ENCODE measurements at regions not wholly inside any gene's neighbourhood (a gene's known extent, or its start where the extent isn't known, plus 50 kb on each side); places are given as distances from the start of the nearest gene placed in this dataset.

DNA sequence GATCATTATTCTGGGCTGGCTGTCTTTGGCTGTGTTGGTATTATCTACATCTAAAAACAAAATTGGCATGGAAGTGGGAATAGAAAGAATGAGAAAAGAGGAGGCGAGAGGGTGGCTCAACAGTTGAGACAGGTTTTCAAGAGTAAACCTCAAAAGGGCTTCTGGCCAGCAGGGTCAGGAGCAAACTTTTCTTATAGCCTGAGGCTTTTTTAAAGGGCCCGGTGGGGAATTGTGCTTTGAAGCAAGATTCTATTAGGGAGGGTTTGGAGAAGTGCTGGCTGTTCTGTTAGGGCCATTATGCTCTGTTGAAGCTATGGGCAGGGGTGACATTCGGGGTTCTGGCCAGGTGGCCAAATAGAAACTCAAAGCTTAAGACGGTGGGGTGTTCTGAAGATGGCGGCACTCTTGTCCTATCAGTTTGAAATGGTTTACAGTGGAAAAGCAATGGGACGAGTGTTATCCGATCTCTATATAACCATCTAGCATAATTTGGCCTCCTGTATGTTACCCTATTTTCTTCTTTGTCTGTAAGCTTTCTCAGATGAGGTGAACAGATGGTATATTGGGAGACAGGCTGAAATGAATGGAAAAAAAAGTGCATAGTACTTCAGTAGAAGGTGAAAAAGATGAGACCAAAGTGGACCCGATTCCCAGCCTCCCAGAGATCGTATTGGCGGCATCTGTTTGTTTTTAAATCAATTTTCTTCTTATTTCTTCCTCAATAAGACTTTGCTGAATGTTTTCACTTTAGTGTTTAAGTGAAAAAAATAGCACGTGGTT lies 132.1 kb upstream of the CNR1 start:
- Mint-ChIP-seq H3K27me3 (peaks cover 0 to 13% (median 9%) of the 10 kb centered on the region in 5 donors), H3K9me3 (peaks cover 0 to 7% (median 0%) of the 10 kb centered on the region in 11 donors), H3K36me3 (no peaks in the 10 kb centered on the region), H3K4me3 (no peak overlapping the region), H3K27ac (no peak overlapping the region), H3K4me1 (no peaks in the 10 kb centered on the region)
- H3K4me1 ChIP-seq (ENCODE audit: control insufficient read depth in 2 of 2, insufficient read depth in 2 of 2, low read length in 2 of 2) = no peaks in the 10 kb centered on the region
- ChIA-PET POLR2A (no interaction called here), CTCF (no interaction called here)
- H3K36me3 ChIP-seq (ENCODE audit: control insufficient read depth in 2 of 3, insufficient read depth in 3 of 3, low read length in 3 of 3) = no peaks in the 10 kb centered on the region
- H3K27ac ChIP-seq (ENCODE audit: low read depth, low read length) = no peak overlapping the region
- H3K4me3 ChIP-seq (ENCODE audit: low read length) = no peak overlapping the region
- no peak for ATAC-seq
- no peaks in the 10 kb centered on the region for H3K9me3 ChIP-seq (ENCODE audit: control insufficient read depth in 2 of 3, low read length in 3 of 3)
- no peak for DNase-seq
- intact Hi-C loops (cut with micrococcal nuclease) = no loop called here
- H3K27me3 ChIP-seq (ENCODE audit: control insufficient read depth in 2 of 2, insufficient read depth in 2 of 2, low read length in 2 of 2) = no peaks in the 10 kb centered on the region

DNA sequence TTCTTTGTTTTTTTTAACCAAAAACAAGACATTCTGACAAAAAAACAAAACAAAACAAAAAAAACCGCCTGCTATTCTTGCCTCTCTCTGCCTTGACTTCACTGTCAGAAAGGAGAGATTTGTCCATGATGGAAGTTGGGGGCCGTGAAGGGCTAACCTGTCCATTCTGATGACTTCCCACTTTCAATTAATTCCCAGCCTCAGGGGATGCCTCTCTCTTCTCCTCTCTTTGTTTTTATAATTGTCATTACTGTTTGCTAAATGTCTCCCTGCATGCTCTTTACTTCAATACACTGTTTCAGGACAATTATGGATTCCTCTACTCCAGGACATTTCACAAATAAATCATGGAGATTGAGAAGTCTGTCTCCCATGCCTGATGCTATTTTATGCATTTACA lies 130.5 kb upstream of the CNR1 start:
- ChIA-PET CTCF (no interaction called here), POLR2A (no interaction called here)
- Histone ChIP-seq H3K4me1 (ENCODE audit: control insufficient read depth in 2 of 2, insufficient read depth in 2 of 2, low read length in 2 of 2) (no peaks in the 10 kb centered on the region), H3K27ac (ENCODE audit: low read depth, low read length) (no peak overlapping the region), H3K9me3 (ENCODE audit: control insufficient read depth in 2 of 3, low read length in 3 of 3) (no peaks in the 10 kb centered on the region), H3K36me3 (ENCODE audit: control insufficient read depth in 2 of 3, insufficient read depth in 3 of 3, low read length in 3 of 3) (no peaks in the 10 kb centered on the region), H3K27me3 (ENCODE audit: control insufficient read depth in 2 of 2, insufficient read depth in 2 of 2, low read length in 2 of 2) (no peaks in the 10 kb centered on the region), H3K4me3 (ENCODE audit: low read length) (no peak overlapping the region)
- ATAC-seq (no peak), DNase-seq (no peak)
- no peak overlapping the region for H3K4me3 Mint-ChIP-seq
- peaks cover 0 to 14% (median 0%) of the 10 kb centered on the region in 11 donors for H3K9me3 Mint-ChIP-seq
- H3K4me1 Mint-ChIP-seq = no peaks in the 10 kb centered on the region
- intact Hi-C loops (cut with micrococcal nuclease) = no loop called here
- no peaks in the 10 kb centered on the region for H3K36me3 Mint-ChIP-seq
- H3K27me3 Mint-ChIP-seq = peaks cover 0 to 13% (median 8%) of the 10 kb centered on the region in 5 donors
- no peak overlapping the region for H3K27ac Mint-ChIP-seq

DNA sequence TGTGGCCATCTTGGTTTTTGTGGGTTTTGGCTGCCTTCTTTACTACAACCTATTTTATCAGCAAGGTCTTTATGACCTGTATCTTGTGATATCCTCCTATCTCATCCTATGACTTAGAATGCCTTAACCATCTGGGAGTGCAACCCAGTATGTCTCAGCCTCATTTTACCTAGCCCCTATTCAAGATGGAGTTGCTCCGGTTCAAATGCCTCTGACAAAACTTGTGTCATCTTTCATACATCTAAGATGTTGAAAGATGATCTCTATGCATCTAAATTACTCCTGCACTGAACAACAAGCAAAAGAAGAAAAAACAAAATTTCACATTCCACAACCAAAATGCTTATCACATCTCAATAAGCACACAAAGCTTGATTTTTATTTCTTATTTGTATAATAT lies 129.5 kb upstream of the CNR1 start:
- no peak overlapping the region for H3K4me3 Mint-ChIP-seq
- Histone ChIP-seq H3K27me3 (ENCODE audit: control insufficient read depth in 2 of 2, insufficient read depth in 2 of 2, low read length in 2 of 2) (no peaks in the 10 kb centered on the region), H3K4me3 (ENCODE audit: low read length) (no peak overlapping the region), H3K4me1 (ENCODE audit: control insufficient read depth in 2 of 2, insufficient read depth in 2 of 2, low read length in 2 of 2) (no peaks in the 10 kb centered on the region), H3K36me3 (ENCODE audit: control insufficient read depth in 2 of 3, insufficient read depth in 3 of 3, low read length in 3 of 3) (no peaks in the 10 kb centered on the region), H3K9me3 (ENCODE audit: control insufficient read depth in 2 of 3, low read length in 3 of 3) (no peaks in the 10 kb centered on the region), H3K27ac (ENCODE audit: low read depth, low read length) (no peak overlapping the region)
- intact Hi-C loops (cut with micrococcal nuclease) = no loop called here
- no peak for DNase-seq
- H3K27me3 Mint-ChIP-seq = peaks cover 0 to 12% (median 8%) of the 10 kb centered on the region in 5 donors
- no peaks in the 10 kb centered on the region for H3K4me1 Mint-ChIP-seq
- peaks cover 0 to 23% (median 0%) of the 10 kb centered on the region in 11 donors for H3K9me3 Mint-ChIP-seq
- H3K27ac Mint-ChIP-seq = no peak overlapping the region
- ChIA-PET CTCF (no interaction called here), POLR2A (no interaction called here)
- H3K36me3 Mint-ChIP-seq = no peaks in the 10 kb centered on the region
- no peak for ATAC-seq

- Histone ChIP-seq H3K27ac (ENCODE audit: low read depth, low read length) (no peak overlapping the region), H3K27me3 (ENCODE audit: control insufficient read depth in 2 of 2, insufficient read depth in 2 of 2, low read length in 2 of 2) (no peaks in the 10 kb centered on the region), H3K36me3 (ENCODE audit: control insufficient read depth in 2 of 3, insufficient read depth in 3 of 3, low read length in 3 of 3) (no peaks in the 10 kb centered on the region), H3K4me3 (ENCODE audit: low read length) (no peak overlapping the region), H3K4me1 (ENCODE audit: control insufficient read depth in 2 of 2, insufficient read depth in 2 of 2, low read length in 2 of 2) (no peaks in the 10 kb centered on the region), H3K9me3 (ENCODE audit: control insufficient read depth in 2 of 3, low read length in 3 of 3) (no peaks in the 10 kb centered on the region)
- no peak for ATAC-seq
- DNase-seq = no peak
- CTCF ChIA-PET = no interaction called here
- Mint-ChIP-seq H3K36me3 (no peaks in the 10 kb centered on the region), H3K27ac (no peak overlapping the region), H3K4me1 (no peaks in the 10 kb centered on the region), H3K4me3 (no peak overlapping the region), H3K27me3 (peaks cover 0 to 16% (median 8%) of the 10 kb centered on the region in 5 donors), H3K9me3 (peaks cover 0 to 29% (median 0%) of the 10 kb centered on the region in 11 donors)
- intact Hi-C loops (cut with micrococcal nuclease) = no loop called here
- POLR2A ChIA-PET = no interaction called here
Observed at GRCh38 chr6:88294702-88295101, 128.6 kb upstream of the CNR1 start.

GRCh38 chr6:88290411-88290810 lies 124.3 kb upstream of the CNR1 start:
- H3K9me3 Mint-ChIP-seq = peaks cover 6 to 35% (median 12%) of the 10 kb centered on the region in 11 donors
- DNase-seq (no peak), ATAC-seq (peak; percentile 37)
- H3K4me3 ChIP-seq (ENCODE audit: low read length) = no peak overlapping the region
- no peaks in the 10 kb centered on the region for H3K4me1 Mint-ChIP-seq
- POLR2A ChIA-PET = no interaction called here
- no peak overlapping the region for H3K4me3 Mint-ChIP-seq
- peaks cover 0 to 5% (median 0%) of the 10 kb centered on the region in 3 experiments for H3K9me3 ChIP-seq (ENCODE audit: control insufficient read depth in 2 of 3, low read length in 3 of 3)
- H3K27me3 Mint-ChIP-seq = peaks cover 0 to 16% (median 11%) of the 10 kb centered on the region in 5 donors
- intact Hi-C loops (cut with micrococcal nuclease) = no loop called here
- peaks cover 0 to 5% (median 4%) of the 10 kb centered on the region in 5 donors for H3K36me3 Mint-ChIP-seq
- no peak overlapping the region for H3K27ac Mint-ChIP-seq
- H3K36me3 ChIP-seq (ENCODE audit: control insufficient read depth in 2 of 3, insufficient read depth in 3 of 3, low read length in 3 of 3) = no peaks in the 10 kb centered on the region
- CTCF ChIA-PET = no interaction called here
- no peaks in the 10 kb centered on the region for H3K4me1 ChIP-seq (ENCODE audit: control insufficient read depth in 2 of 2, insufficient read depth in 2 of 2, low read length in 2 of 2)
- H3K27ac ChIP-seq (ENCODE audit: low read depth, low read length) = no peak overlapping the region
- H3K27me3 ChIP-seq (ENCODE audit: control insufficient read depth in 2 of 2, insufficient read depth in 2 of 2, low read length in 2 of 2) = no peaks in the 10 kb centered on the region

- no peak overlapping the region for H3K4me3 ChIP-seq (ENCODE audit: low read length)
- no peaks in the 10 kb centered on the region for H3K27me3 ChIP-seq (ENCODE audit: control insufficient read depth in 2 of 2, insufficient read depth in 2 of 2, low read length in 2 of 2)
- ChIA-PET POLR2A (no interaction called here), CTCF (interaction anchor here (0.5 kb wide), 1 partner anchor 582 kb away, joined by 3 read pairs; no protein-coding TSS in a partner anchor)
- no peaks in the 10 kb centered on the region for H3K4me1 ChIP-seq (ENCODE audit: control insufficient read depth in 2 of 2, insufficient read depth in 2 of 2, low read length in 2 of 2)
- H3K4me1 Mint-ChIP-seq = no peaks in the 10 kb centered on the region
- no peak overlapping the region for H3K27ac ChIP-seq (ENCODE audit: low read depth, low read length)
- no peaks in the 10 kb centered on the region for H3K36me3 ChIP-seq (ENCODE audit: control insufficient read depth in 2 of 3, insufficient read depth in 3 of 3, low read length in 3 of 3)
- no peak overlapping the region for H3K27ac Mint-ChIP-seq
- peaks cover 0 to 5% (median 4%) of the 10 kb centered on the region in 5 donors for H3K36me3 Mint-ChIP-seq
- peaks cover 0 to 5% (median 0%) of the 10 kb centered on the region in 3 experiments for H3K9me3 ChIP-seq (ENCODE audit: control insufficient read depth in 2 of 3, low read length in 3 of 3)
- H3K27me3 Mint-ChIP-seq = peaks cover 0 to 11% (median 8%) of the 10 kb centered on the region in 5 donors
- H3K9me3 Mint-ChIP-seq = peaks cover 6 to 28% (median 10%) of the 10 kb centered on the region in 11 donors
- intact Hi-C loops (cut with micrococcal nuclease) = no loop called here
- no peak for DNase-seq
- no peak for ATAC-seq
- H3K4me3 Mint-ChIP-seq = no peak overlapping the region
Observed at GRCh38 chr6:88287696-88288095, 121.5 kb upstream of the CNR1 start.

DNA sequence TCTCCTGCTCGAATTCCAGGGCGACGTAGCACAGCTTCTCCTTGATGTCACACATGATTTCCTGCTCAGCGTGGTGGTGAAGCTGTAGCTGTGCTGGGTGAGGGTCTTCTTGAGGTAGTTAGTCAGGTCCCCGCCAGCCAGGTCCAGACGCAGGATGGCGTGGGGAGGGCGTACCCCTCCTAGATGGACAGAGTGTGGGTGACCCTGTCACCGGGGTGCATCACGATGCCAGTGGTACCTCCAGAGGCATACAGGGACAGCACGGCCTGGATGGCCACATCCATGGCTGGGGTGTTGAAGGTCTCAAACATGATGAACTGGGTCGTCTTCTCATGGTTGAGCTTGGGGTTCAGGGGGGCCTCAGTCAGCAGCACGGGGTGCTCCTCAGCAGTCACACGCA lies 110.2 kb upstream of the CNR1 start:
- no peak for ATAC-seq

More for the DNA sequence above, 110.2 kb upstream of the CNR1 start:
- Mint-ChIP-seq H3K27ac (no peak overlapping the region), H3K36me3 (no peaks in the 10 kb centered on the region), H3K4me3 (no peak overlapping the region), H3K9me3 (peaks cover 0 to 7% (median 0%) of the 10 kb centered on the region in 11 donors), H3K27me3 (peaks cover 0 to 4% (median 0%) of the 10 kb centered on the region in 5 donors), H3K4me1 (no peaks in the 10 kb centered on the region)
- DNase-seq = no peak
- Histone ChIP-seq H3K27me3 (ENCODE audit: control insufficient read depth in 2 of 2, insufficient read depth in 2 of 2, low read length in 2 of 2) (no peaks in the 10 kb centered on the region), H3K9me3 (ENCODE audit: control insufficient read depth in 2 of 3, low read length in 3 of 3) (no peaks in the 10 kb centered on the region), H3K4me3 (ENCODE audit: low read length) (no peak overlapping the region), H3K27ac (ENCODE audit: low read depth, low read length) (no peak overlapping the region), H3K4me1 (ENCODE audit: control insufficient read depth in 2 of 2, insufficient read depth in 2 of 2, low read length in 2 of 2) (no peaks in the 10 kb centered on the region), H3K36me3 (ENCODE audit: control insufficient read depth in 2 of 3, insufficient read depth in 3 of 3, low read length in 3 of 3) (no peaks in the 10 kb centered on the region)
- ChIA-PET POLR2A (no interaction called here), CTCF (no interaction called here)
- intact Hi-C loops (cut with micrococcal nuclease) = no loop called here
